GM18861 (cell line): ENCODE measurements at regions not wholly inside any gene's neighbourhood (a gene's known extent, or its start where the extent isn't known, plus 50 kb on each side); places are given as distances from the start of the nearest gene placed in this dataset.

Experiments used
- ATAC-seq: cut with Tn5 transposase; IDR thresholded peaks from one replicate; pipeline ENCODE4 v1.9.1; 2021; ENCODE audit not compliant: unreplicated experiment

DNA sequence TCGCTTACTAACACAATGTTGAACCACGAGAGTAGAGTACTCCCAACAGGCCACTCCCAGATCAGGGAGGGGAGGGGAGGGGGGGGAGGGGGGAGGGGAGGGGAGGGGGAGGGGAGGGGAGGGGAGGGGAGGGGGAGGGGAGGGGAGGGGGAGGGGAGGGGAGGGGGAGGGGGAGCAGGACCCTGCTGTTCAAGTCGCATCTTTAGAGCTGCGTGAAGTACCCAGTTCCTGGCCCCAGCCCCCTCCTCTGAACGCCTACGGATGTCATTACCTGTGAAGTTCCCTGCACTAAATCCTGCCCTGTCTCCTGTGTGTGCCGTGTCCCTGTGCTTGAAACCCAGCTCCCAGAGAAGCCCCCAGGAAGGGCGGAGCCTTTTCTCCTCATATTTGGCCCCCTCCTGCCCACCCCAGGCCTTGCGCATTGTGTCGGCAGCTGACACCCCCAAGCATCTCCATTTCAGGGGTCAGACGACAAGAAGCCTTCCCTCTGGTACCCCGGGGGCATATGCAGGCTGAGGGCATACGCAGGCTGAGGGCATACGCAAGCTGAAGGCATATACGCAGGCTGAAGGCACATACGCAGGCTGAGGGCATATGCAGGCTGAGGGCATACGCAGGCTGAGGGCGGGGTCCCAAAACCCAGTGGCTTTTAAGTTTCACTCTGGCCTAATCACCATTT is 330.2 kb downstream of the C16orf95 start:
- no peak for ATAC-seq

DNA sequence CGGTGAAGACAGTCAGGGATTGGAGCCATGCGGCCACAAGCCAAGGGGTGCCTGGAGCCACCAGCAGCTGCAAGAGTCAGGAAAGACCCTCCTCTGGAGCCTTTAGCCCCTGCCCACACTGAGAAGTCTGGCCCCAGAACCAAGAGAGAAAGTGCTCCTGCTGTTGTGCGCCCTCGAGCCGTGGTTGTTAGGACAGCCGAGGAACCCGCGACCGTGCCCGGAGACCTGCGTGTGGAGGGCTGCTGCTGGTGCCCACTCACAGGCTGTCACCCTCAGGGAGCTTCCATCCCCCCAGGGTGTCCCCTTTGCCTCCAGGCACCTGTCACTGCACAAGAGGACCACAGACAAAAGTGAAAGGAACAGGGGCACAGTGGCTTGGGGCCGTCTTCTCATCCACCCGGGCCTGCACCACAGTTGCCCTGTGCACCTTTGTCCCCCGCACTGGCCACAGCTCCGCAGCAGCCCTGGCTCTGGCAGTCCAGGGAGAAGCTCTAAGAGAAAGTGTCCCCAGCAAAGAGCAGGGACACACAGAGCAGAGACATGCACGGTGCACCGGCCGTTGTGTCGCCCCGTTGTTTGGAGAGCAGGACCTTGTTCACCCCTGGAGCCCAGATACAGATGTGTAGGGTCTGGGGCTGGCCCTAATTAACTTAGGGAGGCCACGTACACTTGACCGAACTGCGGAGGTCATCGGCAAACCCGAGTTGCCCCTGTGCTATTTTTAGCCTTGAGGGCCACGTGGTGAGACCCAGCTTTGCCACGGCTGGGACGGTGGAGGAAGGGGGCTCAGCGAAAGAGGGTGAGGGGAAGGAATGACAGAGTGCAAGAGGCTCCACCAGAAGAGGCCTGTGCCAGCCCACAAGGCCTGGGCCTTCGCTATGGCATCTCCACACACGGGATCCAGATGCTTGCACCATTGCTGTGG is 329.2 kb downstream of the C16orf95 start:
- no peak for ATAC-seq

DNA sequence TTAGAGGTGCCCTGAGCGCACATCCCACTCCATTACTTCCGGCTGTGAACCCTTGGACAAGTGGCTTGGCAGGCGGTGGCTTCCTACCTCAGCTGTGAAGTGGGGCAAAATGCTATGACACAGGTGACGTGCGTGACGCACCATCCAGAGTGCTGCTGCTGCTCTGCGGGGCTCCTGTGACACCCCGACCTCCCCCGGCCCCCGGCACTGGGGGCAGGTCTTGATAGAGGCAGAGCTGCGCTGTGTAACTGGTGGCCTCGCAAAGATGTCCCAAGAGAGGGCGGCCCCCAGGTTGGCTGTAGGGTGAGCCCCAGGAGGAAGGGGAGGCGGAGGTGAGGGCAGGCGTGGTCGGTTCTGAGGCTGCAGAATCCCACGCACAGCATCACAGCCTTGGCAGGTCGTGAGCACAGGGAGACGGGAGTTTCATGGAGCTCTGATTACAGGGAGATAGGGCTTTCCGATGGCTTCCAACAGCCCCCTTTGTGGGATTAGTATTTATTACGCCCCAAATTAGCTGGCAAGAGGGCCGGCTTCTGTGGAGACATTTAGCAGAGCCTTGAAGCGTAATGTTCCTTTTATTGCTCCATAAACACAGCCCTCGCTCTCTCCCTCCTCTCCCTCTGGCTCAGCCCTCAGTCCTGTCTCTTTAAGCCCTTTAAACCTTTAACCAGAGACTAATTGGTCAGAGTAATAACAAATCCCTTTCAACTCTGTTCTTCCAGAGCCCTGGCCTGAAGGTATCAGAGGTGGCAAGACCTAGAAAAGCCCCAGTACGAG is 328.1 kb downstream of the C16orf95 start:
- no peak for ATAC-seq

GRCh38 chr16:86990451-86990850 is 326.7 kb downstream of the C16orf95 start:
- ATAC-seq, result no peak

GRCh38 chr16:86991679-86992078 is 325.5 kb downstream of the C16orf95 start:
- no peak for ATAC-seq

DNA sequence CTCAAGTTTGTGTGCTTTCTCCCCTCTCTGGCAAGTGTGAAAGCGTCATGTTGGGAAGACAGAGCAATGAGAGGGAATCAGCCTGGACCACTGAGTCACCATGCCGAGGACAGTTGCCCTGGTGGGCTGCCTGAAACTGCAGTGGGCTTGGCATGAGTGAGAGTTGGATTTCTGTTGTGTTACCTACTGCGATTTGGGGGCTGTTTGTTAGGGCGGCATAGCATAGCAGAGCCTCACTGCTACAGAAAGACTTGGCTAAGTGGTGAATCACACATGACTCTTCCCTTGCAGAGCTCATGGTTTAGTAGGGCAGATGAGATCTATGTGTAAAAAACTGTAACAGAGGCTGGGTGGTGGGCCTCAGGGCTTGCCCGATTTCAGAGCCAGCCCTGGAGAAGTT is 324.6 kb downstream of the C16orf95 start:
- no peak for ATAC-seq

DNA sequence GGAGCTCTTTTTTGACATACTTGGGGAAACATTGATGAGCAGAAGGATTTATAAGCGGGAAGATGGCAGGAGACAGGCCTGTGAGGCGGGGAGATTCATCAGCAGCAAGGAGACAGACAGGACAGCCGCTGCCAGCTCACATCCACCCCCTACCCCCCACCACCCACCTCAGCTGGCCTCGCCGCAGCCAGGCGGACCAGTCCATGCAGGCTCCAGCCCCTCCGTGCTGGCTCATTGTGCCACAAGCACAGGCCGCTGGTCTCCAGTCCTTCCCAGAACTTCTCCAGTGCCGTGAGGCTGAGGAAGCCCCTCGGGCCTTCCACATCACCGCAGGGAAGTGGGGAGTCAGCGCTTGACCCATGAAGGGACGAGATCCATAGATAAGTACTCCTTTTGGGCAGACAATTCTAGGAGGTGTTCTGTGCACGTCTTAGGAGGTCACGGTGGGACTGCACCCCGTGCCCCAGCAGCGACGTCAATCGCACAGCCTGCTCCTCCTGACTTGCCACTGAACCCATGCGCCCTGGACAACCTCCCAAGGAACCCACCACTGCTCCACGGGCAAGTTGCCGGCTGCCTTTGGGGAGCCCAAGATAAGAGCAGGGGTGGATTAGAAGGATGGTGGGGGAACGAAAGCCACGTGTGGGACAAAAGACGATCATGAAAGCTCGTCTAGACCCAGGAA is 323.6 kb downstream of the C16orf95 start:
- no peak for ATAC-seq

GRCh38 chr16:86994215-86994614 is 323.0 kb downstream of the C16orf95 start:
- ATAC-seq, result no peak

- no peak for ATAC-seq
These were observed 322.5 kb downstream of the C16orf95 start for GRCh38 chr16:86994651-86995171.

DNA sequence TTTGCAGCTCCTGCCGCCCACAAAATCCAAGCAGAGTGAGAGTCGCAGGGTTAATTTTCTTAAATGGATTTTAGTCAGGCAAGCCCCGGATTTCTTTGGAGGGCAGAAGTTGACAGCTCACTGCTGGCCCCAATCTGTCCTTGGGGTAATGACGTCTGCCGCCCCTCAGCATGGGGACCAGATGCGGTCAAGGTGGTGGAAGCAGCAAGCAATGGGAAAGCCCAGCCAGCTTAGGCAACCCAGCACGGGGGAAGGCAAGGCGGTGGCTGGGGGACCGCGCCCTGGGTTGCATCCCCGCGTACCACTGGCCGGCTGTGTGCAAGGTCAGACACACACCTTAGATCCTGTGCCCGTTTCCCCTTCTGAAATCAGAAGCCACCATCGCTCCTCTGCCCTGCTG is 321.7 kb downstream of the C16orf95 start:
- ATAC-seq, result no peak

GRCh38 chr16:86996081-86996480 is 321.1 kb downstream of the C16orf95 start:
- ATAC-seq, result no peak

DNA sequence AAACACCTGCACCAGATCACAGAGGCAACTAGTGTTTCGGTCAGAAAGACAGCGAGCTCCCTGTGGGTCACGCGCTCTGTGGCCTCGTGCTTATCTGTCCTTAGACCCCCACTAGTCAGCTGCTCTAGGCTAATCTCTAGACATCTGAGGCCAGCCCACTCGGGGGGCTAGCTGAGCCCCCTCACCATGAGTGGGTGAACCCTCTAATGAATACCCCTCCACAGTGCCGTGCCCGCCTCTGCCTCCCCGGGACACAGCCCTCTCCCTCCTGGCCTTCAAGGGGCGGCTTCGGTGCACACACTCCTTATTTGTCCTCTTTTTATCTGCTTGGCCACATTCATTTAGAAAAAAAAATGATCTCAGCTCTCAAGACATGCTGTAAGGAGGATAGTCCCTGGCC is 320.1 kb downstream of the C16orf95 start:
- ATAC-seq, result no peak

- no peak for ATAC-seq
These were observed 318.8 kb downstream of the C16orf95 start for GRCh38 chr16:86998196-86999001.

- ATAC-seq, result no peak
These were observed 317.2 kb downstream of the C16orf95 start for GRCh38 chr16:87000001-87000400.

- ATAC-seq, result no peak
These were observed 314.3 kb downstream of the C16orf95 start for GRCh38 chr16:87002717-87003413.

DNA sequence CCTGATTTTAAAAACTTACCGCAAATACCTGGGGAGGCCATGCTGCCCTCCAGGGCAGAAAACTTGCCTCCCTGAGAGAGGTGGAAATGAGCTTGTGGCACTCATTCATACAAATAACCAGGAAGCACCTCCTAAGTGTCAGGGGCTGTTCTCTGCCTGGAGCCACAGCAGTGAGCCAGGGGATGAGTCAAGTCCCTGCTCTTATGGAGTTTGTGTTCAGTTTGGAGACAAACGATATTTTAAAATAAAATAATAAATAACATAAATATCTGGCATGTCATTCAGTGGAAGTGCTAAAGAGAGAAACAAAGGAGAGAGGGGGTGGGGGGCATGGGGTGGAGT is 313.8 kb downstream of the C16orf95 start:
- no peak for ATAC-seq

DNA sequence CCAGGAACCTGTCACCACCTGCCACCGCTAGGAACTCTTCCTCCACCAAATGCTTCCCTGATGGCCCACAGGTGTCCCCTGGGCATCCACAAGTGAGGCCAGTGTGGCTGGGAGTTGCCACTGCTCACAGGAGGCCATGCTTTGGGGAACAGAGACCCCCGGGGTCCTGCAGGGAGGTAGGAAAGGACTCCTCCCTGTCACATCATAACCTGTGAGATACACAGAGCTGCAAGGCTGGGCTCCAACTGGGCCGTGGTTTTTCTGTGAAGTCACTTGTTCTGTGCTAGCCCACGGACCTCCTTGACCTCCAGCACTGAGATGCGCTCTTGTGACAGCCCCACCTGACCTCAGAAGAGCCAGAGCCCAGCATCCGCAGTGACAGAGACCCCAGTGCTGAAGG is 311.2 kb downstream of the C16orf95 start:
- ATAC-seq, result no peak

GRCh38 chr16:87006789-87007745 is 310.1 kb downstream of the C16orf95 start:
- no peak for ATAC-seq
